Thyroid gland (tissue), 4 donors: ENCODE measurements at regions not wholly inside any gene's neighbourhood (a gene's known extent, or its start where the extent isn't known, plus 50 kb on each side); places are given as distances from the start of the nearest gene placed in this dataset.
"Not testable (repeated sequence)": the region's sequence is repeated elsewhere in the genome, so short reads cannot be mapped to it uniquely, and the experiment has no call there.

ENCODE experiments used
- DNase-seq, 2 donors: peaks; one replicate each; pipeline ENCODE4 v3.0.0-alpha.2; 2019
- H3K27ac ChIP-seq, 3 donors: fragments of 200-600 bp; sonication (generic); 1 replicate in 2 of 3; 2 replicates in 1 of 3; pipeline ENCODE4 v1.5.1; 2016 to 2019; ENCODE audit warnings: mild to moderate bottlenecking in 1 of 3, moderate library complexity in 1 of 3
- H3K27me3 ChIP-seq: fragments of 200-600 bp; sonication (generic); one replicate; pipeline ENCODE4 v1.5.1; 2019
- H3K36me3 ChIP-seq, 2 donors: fragments of 200-600 bp; sonication (generic); one replicate each; pipeline ENCODE4 v1.5.1; 2016 to 2019
- H3K4me1 ChIP-seq, 2 donors: fragments of 200-600 bp; sonication (generic); one replicate each; pipeline ENCODE4 v1.5.1; 2017 to 2019
- H3K4me3 ChIP-seq, 3 donors: fragments of 200-600 bp; sonication (generic); replicated peaks in 1 of 3; 1 replicate in 2 of 3; 2 replicates in 1 of 3; pipeline ENCODE4 v1.5.1; 2016; ENCODE audit warnings: mild to moderate bottlenecking in 1 of 3
- H3K9me3 ChIP-seq: fragments of 200-600 bp; sonication (generic); one replicate; pipeline ENCODE4 v1.5.1; 2017
- CTCF ChIP-seq, 6 experiments: fragments of 200-600 bp in 3 of 6; fragments of 450-650 bp in 3 of 6; sonication (generic) in 3 of 6; IDR thresholded peaks; one replicate each; pipeline ENCODE4 v1.5.1; 2016 to 2019; ENCODE audit warnings: antibody characterized with exemption in 6 of 6, mild to moderate bottlenecking in 2 of 6, inconsistent platforms in 1 of 6, moderate library complexity in 1 of 6
- POLR2A ChIP-seq, 2 donors: fragments of 450-650 bp; IDR thresholded peaks; one replicate each; pipeline ENCODE4 v1.6.1; 2017; ENCODE audit warnings: antibody characterized with exemption in 2 of 2, mild to moderate bottlenecking in 2 of 2, moderate library complexity in 1 of 2
- WGBS, 2 donors: methylation state at CpG; one replicate each; pipeline ENCODE4 v1.1.5; 2017; 5-methylcytosine and 5-hydroxymethylcytosine counted together
- intact Hi-C: fragments of 100-400 bp; cut with DNase I; formaldehyde crosslinking; loops from one replicate; pipeline ENCODE4 v1.15.1; 2023

DNA sequence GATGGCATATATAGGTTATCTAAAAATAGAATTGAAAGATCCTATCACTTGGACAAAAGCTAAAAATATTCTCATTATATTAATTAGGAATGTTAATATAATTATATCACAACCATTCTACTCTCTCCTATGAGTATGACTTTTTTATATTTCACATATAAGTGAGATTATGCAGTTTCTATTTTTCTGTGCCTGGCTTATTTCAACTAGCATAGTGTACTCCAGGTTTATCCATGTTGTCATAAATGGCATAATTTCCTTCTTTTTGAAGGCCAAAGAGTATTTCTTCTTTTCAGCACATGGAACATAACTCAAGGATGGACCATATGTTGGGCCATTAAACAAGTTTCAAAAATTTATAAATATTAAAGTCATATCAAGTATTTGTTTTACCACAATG is 421.2 kb upstream of the CTSO start:
- DNase-seq = no peak
- H3K27me3 ChIP-seq = no peaks in the 10 kb centered on the region
- intact Hi-C loops = no loop called here
- H3K4me3 ChIP-seq = no peak overlapping the region
- H3K27ac ChIP-seq = no peak overlapping the region
- no peaks in the 10 kb centered on the region for H3K36me3 ChIP-seq
- no peaks in the 10 kb centered on the region for H3K9me3 ChIP-seq
- H3K4me1 ChIP-seq = no peaks in the 10 kb centered on the region
- no peak for TF ChIP-seq POLR2A (IDR thresholded peaks at IDR 0.05)
- no peak for TF ChIP-seq CTCF (IDR thresholded peaks at IDR 0.05)

DNA sequence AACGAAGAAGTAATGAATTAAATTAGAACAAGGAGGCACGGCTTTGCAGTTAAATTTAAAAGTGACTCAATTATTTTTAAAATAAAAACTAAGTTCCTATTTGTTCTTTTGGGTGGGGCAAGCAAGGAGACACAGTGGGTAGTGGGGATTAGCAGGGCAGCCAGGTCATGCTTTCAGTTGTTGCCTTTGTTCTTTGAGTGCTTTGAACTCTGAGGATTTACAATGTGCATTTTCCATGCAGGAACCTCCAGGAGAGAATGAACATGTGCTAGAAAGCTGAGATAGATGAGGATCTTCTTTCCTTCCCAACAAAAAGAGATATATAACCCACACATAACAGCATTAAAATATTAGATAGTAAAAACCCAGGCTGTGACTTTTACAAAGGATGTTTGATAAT is 420.4 kb upstream of the CTSO start:
- Histone ChIP-seq H3K27me3 (no peaks in the 10 kb centered on the region), H3K4me1 (no peaks in the 10 kb centered on the region), H3K36me3 (no peaks in the 10 kb centered on the region), H3K27ac (no peak overlapping the region), H3K4me3 (no peak overlapping the region), H3K9me3 (no peaks in the 10 kb centered on the region)
- WGBS, 2 donors = 68 to 86% methylated on average over 2 of the region's 2 CpGs
- DNase-seq = no peak
- intact Hi-C loops = no loop called here
- no peak for TF ChIP-seq CTCF (IDR thresholded peaks at IDR 0.05)
- TF ChIP-seq POLR2A (IDR thresholded peaks at IDR 0.05) = no peak

- H3K27me3 ChIP-seq, intact Hi-C loops, H3K4me1 ChIP-seq, H3K4me3 ChIP-seq, DNase-seq, H3K9me3 ChIP-seq, H3K27ac ChIP-seq, H3K36me3 ChIP-seq: not testable (repeated sequence)
- WGBS, 2 donors = 61 to 83% methylated on average over 6 to 13 of the region's 13 CpGs
These were observed 413.8 kb upstream of the CTSO start for GRCh38 chr4:156367502-156367901.

DNA sequence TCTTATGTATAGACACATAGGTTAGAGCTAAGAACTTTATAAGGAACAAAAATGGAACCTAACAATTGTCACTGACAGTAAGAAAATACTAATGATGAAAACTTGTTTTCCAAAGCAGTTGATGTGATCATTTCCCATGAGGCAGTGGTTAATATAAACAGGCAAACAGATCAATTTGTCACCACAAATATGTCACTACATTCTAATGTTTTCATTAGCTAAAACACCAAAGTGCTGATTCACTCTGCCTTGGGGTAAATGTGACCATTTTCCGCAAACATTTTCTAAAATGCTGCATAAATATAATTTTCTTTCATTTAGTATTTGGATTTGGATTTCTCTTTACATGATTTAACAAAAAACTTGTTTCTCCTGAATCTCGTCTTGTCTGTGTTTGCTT is 408.9 kb upstream of the CTSO start:
- H3K27ac ChIP-seq = no peak overlapping the region
- H3K36me3 ChIP-seq = no peaks in the 10 kb centered on the region
- no peaks in the 10 kb centered on the region for H3K4me1 ChIP-seq
- no peak for DNase-seq
- H3K27me3 ChIP-seq = no peaks in the 10 kb centered on the region
- WGBS, 2 donors = 47 to 66% methylated on average over 2 of the region's 2 CpGs
- no peaks in the 10 kb centered on the region for H3K9me3 ChIP-seq
- intact Hi-C loops = no loop called here
- no peak for TF ChIP-seq CTCF (IDR thresholded peaks at IDR 0.05)
- TF ChIP-seq POLR2A (IDR thresholded peaks at IDR 0.05) = no peak
- H3K4me3 ChIP-seq = no peak overlapping the region

DNA sequence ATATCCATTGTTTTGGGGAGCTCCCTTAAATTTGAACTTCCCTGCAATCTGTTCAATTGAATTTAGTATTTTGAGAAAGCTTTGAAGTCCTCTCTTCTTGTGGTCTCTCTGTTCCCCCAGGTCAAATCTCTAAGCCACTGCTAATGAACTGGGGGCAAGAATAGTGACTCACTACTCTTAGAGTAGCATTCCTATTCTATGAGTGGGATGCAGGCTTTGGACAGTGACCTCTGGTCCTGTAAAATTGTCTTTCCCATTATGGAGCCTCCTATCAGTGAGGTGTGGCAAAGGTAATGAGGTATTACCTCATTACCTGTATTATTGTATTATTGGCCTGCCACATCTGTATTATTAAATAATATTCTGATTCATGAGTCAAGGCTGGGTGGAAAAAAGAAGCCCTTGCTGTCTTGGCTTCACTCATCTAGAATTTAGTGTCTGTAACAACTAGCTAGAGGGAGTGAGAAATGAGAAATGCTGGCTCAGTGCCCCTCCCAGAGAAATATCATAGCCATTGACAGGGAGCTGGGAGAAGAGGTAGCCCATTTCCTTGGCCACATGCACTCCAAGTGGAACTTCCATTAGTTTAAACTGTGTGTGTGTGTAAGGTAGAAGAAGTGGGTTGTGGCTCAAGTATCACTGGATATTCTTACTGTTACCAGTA is 393.9 kb upstream of the CTSO start:
- DNase-seq = no peak
- no peak overlapping the region for H3K4me3 ChIP-seq
- no peaks in the 10 kb centered on the region for H3K27me3 ChIP-seq
- no peaks in the 10 kb centered on the region for H3K4me1 ChIP-seq
- intact Hi-C loops = no loop called here
- TF ChIP-seq CTCF (IDR thresholded peaks at IDR 0.05) = no peak
- TF ChIP-seq POLR2A (IDR thresholded peaks at IDR 0.05) = no peak
- no peak overlapping the region for H3K27ac ChIP-seq
- no peaks in the 10 kb centered on the region for H3K36me3 ChIP-seq
- H3K9me3 ChIP-seq = no peaks in the 10 kb centered on the region

- Histone ChIP-seq H3K4me1 (no peaks in the 10 kb centered on the region), H3K27me3 (no peaks in the 10 kb centered on the region), H3K36me3 (no peaks in the 10 kb centered on the region), H3K27ac (no peak overlapping the region), H3K9me3 (no peaks in the 10 kb centered on the region), H3K4me3 (no peak overlapping the region)
- DNase-seq = no peak
- intact Hi-C loops = no loop called here
- TF ChIP-seq POLR2A (IDR thresholded peaks at IDR 0.05) = no peak
- no peak for TF ChIP-seq CTCF (IDR thresholded peaks at IDR 0.05)
These were observed 393.3 kb upstream of the CTSO start for GRCh38 chr4:156346959-156347385.
